Heart left ventricle (tissue), 16 donors: ENCODE measurements at regions not wholly inside any gene's neighbourhood (a gene's known extent, or its start where the extent isn't known, plus 50 kb on each side); places are given as distances from the start of the nearest gene placed in this dataset.
"Not testable (repeated sequence)": the region's sequence is repeated elsewhere in the genome, so short reads cannot be mapped to it uniquely, and the experiment has no call there.

Experiments
- ATAC-seq, 4 donors: fragments of 200-7000 bp; cut with Tn5 transposase; one replicate each; pipeline ENCODE4 v1.9.1; 2020 to 2022; ENCODE audit warnings: moderate library complexity in 4 of 4, mild to moderate bottlenecking in 3 of 4, moderate number of reproducible peaks in 1 of 4
- DNase-seq, 5 donors: peaks; one replicate each; pipeline ENCODE4 v3.0.0-alpha.2; 2020
- H3K27ac ChIP-seq, 12 donors: fragments of 200-600 bp; sonication (generic) in 4 of 12; one replicate each; pipeline versions ENCODE4 v1.5.0 to v1.8.0; 2016 to 2022; ENCODE audit warnings: mild to moderate bottlenecking in 2 of 12
- H3K27me3 ChIP-seq, 9 donors: fragments of 200-600 bp; sonication (generic) in 2 of 9; one replicate each; pipeline versions ENCODE4 v1.5.1 to v1.8.0; 2016 to 2022; ENCODE audit warnings: mild to moderate bottlenecking in 3 of 9
- H3K36me3 ChIP-seq, 9 donors: fragments of 200-600 bp; sonication (generic) in 2 of 9; one replicate each; pipeline versions ENCODE4 v1.5.0 to v1.8.0; 2018 to 2022; ENCODE audit warnings: mild to moderate bottlenecking in 2 of 9
- H3K4me1 ChIP-seq, 12 donors: fragments of 200-600 bp; sonication (generic) in 4 of 12; one replicate each; pipeline versions ENCODE4 v1.5.0 to v1.8.0; 2016 to 2022; ENCODE audit warnings: mild to moderate bottlenecking in 3 of 12
- H3K4me3 ChIP-seq, 12 donors: fragments of 200-600 bp; sonication (generic) in 4 of 12; one replicate each; pipeline versions ENCODE4 v1.5.0 to v1.8.0; 2017 to 2022; ENCODE audit warnings: mild to moderate bottlenecking in 9 of 12, moderate library complexity in 4 of 12
- H3K9me3 ChIP-seq, 12 donors: fragments of 200-600 bp; sonication (generic) in 4 of 12; one replicate each; pipeline versions ENCODE4 v1.5.0 to v1.8.0; 2016 to 2022; ENCODE audit warnings: mild to moderate bottlenecking in 1 of 12
- CTCF ChIP-seq, 12 donors: fragments of 200-600 bp; sonication (generic) in 4 of 12; IDR thresholded peaks; one replicate each; pipeline versions ENCODE4 v1.5.0 to v1.8.0; 2018 to 2022; ENCODE audit warnings: antibody characterized with exemption in 12 of 12, mild to moderate bottlenecking in 5 of 12
- POLR2A ChIP-seq, 2 donors: fragments of 450-650 bp; IDR thresholded peaks; one replicate each; pipeline ENCODE4 v1.6.1; 2017; ENCODE audit warnings: antibody characterized with exemption in 2 of 2, mild to moderate bottlenecking in 2 of 2, moderate library complexity in 2 of 2
- WGBS, 4 donors: extraction: QIAGEN DNeasy Blood & Tissue Kit in 2 of 4; methylation state at CpG; one replicate each; pipeline versions ENCODE4 v1.1.5 to v1.1.7; 2013 to 2018; 5-methylcytosine and 5-hydroxymethylcytosine counted together
- intact Hi-C, 10 donors: fragments of 100-400 bp; cut with DNase I; formaldehyde crosslinking; loops; one replicate each; pipeline versions ENCODE4 v1.11.1 to v1.14.2; 2022
- donor health status: ischemic (EF 13 %, LVEDD 7.1; RV severe dilation, severe dysfunction).
- donor health status: healthy with polysubstance abuse.
- donor health status: DM: no; HTN: yes; CAD: no.
- donor health status: DM: no; HTN: no; CAD: no.
- donor health status: ischemic (EF 25% LVEDD 6.9; RV normal size, moderate dysfunction).
- donor health status: ischemic (EF 25% LVEDD 5.7; RV mildly dilated, moderate dysfunction).
- donor health status: healthy.
- donor health status: DM: yes; HTN: yes; CAD: no.
- donor health status: ischemic (EF 35%, LVEDD 5.7; RV mildly dilated, moderate dysfunction).
- donor health status: nonischemic (EF 11% LVEDD 7.7; RV severe dilation, severe dysfunction).
- donor health status: DM: yes; HTN: yes; CAD: no.
- donor health status: PGD.
- donor health status: ischemic (EF 29% LVEDD 5.4; RV normal size, mild dysfunction).
- donor health status: nonischemic (EF 23%, LVEDD 6.1; RV moderate dilation, normal function).

GRCh38 chr2:62611854-62612253, 93.7 kb upstream of the EHBP1 start:
- H3K4me1 ChIP-seq, result no peaks in the 10 kb centered on the region
- H3K27ac ChIP-seq, result no peak overlapping the region
- ATAC-seq (no peak), DNase-seq (no peak)
- TF ChIP-seq POLR2A (IDR thresholded peaks at IDR 0.05) (no peak), CTCF (IDR thresholded peaks at IDR 0.05) (no peak)
- H3K36me3 ChIP-seq, result no peaks in the 10 kb centered on the region
- intact Hi-C loops, result no loop called here
- 63 to 77% (median 71%) methylated on average over 2 of the region's 2 CpGs for WGBS, 4 donors
- peaks cover 0 to 9% (median 0%) of the 10 kb centered on the region in 12 donors for H3K9me3 ChIP-seq
- no peaks in the 10 kb centered on the region for H3K27me3 ChIP-seq
- H3K4me3 ChIP-seq, result no peak overlapping the region

GRCh38 chr2:62605471-62605870, 99.5 kb upstream of the TMEM17 start:
- not testable (repeated sequence) for H3K27ac ChIP-seq
- WGBS, 4 donors, result 81 to 100% (median 84%) methylated on average over 1 to 13 of the region's 13 CpGs

GRCh38 chr2:62604336-62604735, 98.3 kb upstream of the TMEM17 start:
- no peak overlapping the region for H3K27ac ChIP-seq
- no peak overlapping the region for H3K4me3 ChIP-seq
- TF ChIP-seq CTCF (IDR thresholded peaks at IDR 0.05) (no peak), POLR2A (IDR thresholded peaks at IDR 0.05) (no peak)
- peaks cover 0 to 17% (median 4%) of the 10 kb centered on the region in 12 donors for H3K9me3 ChIP-seq
- H3K4me1 ChIP-seq, result no peaks in the 10 kb centered on the region
- intact Hi-C loops, result no loop called here
- ATAC-seq, result no peak
- H3K27me3 ChIP-seq, result no peaks in the 10 kb centered on the region
- DNase-seq, result no peak
- 71 to 80% (median 76%) methylated on average over 2 of the region's 2 CpGs for WGBS, 4 donors
- no peaks in the 10 kb centered on the region for H3K36me3 ChIP-seq

More at GRCh38 chr2:62605471-62605870, 99.5 kb upstream of the TMEM17 start:
- DNase-seq, H3K27me3 ChIP-seq, H3K4me3 ChIP-seq, H3K4me1 ChIP-seq, H3K36me3 ChIP-seq, intact Hi-C loops, ATAC-seq: not testable (repeated sequence)
- peaks cover 0 to 17% (median 3%) of the 10 kb centered on the region in 12 donors for H3K9me3 ChIP-seq

- WGBS, 4 donors, result 83 to 92% (median 87%) methylated on average over 2 of the region's 2 CpGs
- Histone ChIP-seq H3K4me3 (no peak overlapping the region), H3K36me3 (no peaks in the 10 kb centered on the region), H3K9me3 (peaks cover 0 to 17% (median 4%) of the 10 kb centered on the region in 12 donors), H3K27ac (no peak overlapping the region), H3K27me3 (no peaks in the 10 kb centered on the region), H3K4me1 (no peaks in the 10 kb centered on the region)
- TF ChIP-seq CTCF (IDR thresholded peaks at IDR 0.05) (no peak), POLR2A (IDR thresholded peaks at IDR 0.05) (no peak)
- intact Hi-C loops, result no loop called here
- ATAC-seq (no peak), DNase-seq (no peak)
Observed at GRCh38 chr2:62603154-62603712, 97.2 kb upstream of the TMEM17 start.

GRCh38 chr2:62599674-62600410, 93.8 kb upstream of the TMEM17 start:
- not testable (repeated sequence) for ATAC-seq

More at GRCh38 chr2:62599674-62600410, 93.8 kb upstream of the TMEM17 start:
- H3K4me3 ChIP-seq, H3K36me3 ChIP-seq, H3K27me3 ChIP-seq, H3K27ac ChIP-seq, DNase-seq, intact Hi-C loops: not testable (repeated sequence)
- peaks cover 0 to 12% (median 0%) of the 10 kb centered on the region in 12 donors for H3K4me1 ChIP-seq
- peaks cover 0 to 11% (median 0%) of the 10 kb centered on the region in 12 donors for H3K9me3 ChIP-seq
- WGBS, 4 donors, result 85 to 88% (median 87%) methylated on average over 6 of the region's 6 CpGs
